ENCODE measurements at regions not wholly inside any gene's neighbourhood (a gene's known extent, or its start where the extent isn't known, plus 50 kb on each side); places are given as distances from the start of the nearest gene placed in this dataset.
"Not testable (repeated sequence)": the region's sequence is repeated elsewhere in the genome, so short reads cannot be mapped to it uniquely, and the experiment has no call there.

DNA sequence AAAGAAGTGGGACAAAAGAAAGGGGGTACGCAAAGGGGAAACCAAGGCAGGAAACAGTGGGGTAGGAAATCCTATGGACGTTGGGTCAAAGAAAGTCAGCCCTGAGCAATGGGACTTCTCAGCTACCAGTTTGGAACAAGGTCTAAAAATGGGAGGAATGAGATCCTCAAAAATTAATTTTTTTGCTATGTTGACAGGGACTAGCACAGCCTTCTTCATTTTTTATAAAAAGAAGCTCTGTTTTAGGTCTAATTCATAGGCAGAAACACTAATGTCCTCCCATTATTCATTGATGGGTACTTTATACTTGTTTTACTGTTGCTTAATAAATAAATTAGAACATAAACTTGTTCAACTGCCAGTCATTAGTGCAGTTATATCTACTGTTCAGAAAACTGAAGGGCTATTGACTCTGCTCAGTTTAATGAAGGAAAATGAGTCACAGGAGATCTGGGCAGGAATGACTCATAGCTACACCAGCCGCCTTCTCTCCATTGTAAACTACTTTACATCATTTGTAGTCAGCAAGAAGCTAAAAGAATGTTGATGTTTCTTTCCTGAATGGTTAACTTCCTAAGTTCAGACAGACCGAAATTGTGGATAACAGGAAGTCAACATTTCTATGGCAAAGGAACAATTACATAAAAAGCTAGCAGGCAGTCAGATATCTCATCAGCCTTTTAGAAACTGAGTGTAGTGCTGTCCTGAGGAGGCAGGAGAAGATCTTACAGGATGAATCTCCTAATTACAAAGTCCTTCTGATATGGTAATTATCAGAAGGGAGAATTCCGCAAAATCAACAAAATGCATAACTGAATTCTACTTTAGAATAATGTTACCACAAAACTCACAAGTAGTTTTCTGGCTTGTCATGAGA is 356.4 kb upstream of the PKN2 start:
- DNase-seq = peak in 1 of 3 experiments; percentile 26

DNA sequence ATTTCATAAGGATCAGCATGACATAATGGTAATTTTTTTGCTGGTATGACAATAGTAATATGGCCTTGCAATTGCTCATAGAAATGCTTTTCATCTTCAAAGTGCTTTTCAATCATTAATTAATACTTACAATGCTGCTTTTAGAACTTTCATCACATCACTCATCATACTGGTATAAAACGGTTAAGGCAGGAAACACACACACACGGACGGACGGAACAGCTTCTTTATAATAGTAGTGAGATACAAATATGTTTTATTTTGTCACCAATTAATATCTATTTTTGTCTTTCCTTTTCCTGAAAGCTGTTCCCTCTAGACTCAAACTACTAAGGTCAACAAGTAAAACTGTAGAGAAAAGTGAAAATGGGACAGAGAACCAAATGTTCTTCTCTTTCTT is 353.9 kb upstream of the PKN2 start:
- no peak for DNase-seq

DNA sequence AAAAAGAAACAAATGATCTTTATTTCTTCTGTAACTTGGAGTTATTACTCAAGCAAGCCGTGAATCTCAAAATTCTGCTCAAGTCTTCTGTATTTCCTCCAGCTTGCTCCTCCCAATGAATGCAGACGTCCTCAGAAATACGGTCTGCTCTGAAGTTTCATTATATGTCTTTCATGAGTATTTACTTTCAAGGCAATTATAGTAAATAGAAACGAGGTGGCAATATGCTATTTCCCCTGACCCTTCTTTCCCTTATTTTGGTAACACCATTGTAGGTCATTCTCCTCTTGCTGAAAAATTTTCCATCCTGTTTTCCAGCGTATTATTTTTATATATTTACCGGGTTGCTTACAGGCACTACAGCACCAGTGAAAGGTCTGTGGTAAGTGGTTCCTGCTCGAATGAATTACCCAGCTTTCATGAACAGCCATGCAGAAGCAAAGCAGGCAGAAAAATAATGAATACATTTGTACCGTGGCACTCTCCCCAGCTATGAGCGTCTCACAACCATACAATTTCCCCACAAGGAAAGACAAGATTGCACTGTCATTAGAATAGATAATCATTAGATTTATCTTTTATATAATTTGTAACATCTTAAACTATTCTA is 350.9 kb upstream of the PKN2 start:
- DNase-seq = peak in 2 of 3 experiments; percentile 44 to 73

DNA sequence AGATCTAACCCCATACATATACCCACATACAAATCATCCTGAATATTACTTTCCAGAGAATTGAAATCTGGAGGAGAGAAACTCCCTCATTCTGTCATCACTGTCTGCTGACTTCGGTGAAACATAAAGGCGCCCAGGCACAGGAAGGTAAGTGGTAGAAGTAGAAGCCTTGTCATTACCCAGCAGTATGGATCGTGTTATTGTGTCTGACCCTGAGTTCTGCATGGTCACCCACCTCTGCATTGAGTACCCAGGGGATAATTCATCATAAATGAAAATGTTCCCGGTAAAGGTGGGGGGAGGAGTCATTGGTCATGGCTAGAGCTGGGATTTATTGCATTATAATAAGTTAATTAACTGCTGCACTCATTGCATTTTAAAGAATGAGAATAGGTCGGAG is 342.6 kb upstream of the PKN2 start:
- peak in 2 of 3 experiments; percentile 44 to 70 for DNase-seq

DNA sequence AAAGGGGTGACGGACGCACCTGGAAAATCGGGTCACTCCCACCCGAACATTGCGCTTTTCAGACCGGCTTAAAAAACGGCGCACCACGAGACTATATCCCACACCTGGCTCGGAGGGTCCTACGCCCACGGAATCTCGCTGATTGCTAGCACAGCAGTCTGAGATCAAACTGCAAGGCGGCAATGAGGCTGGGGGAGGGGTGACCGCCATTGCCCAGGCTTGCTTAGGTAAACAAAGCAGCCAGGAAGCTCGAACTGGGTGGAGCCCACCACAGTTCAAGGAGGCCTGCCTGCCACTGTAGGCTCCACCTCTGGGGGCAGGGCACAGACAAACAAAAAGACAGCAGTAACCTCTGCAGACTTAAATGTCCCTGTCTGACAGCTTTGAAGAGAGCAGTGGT is 342.0 kb upstream of the PKN2 start:
- not testable (repeated sequence) for DNase-seq

DNA sequence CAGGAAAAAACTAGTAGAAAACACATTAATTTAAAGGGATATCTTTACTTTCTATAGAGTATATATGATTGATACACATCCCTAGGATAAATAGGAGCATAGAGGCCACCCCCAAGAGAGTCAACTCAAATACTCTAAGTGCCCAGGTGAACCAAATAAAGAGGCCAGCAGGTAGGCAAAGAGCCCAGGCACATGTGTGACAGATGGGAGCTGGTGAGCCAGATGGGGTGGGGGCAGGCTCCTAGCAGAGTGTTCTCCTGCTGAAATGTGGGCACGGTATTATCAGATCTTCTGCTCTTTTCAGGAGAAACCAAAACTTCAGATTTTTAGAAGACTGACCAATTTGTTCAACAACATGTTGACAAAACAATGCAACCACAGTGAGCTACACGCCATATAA is 333.4 kb upstream of the PKN2 start:
- DNase-seq = no peak

DNA sequence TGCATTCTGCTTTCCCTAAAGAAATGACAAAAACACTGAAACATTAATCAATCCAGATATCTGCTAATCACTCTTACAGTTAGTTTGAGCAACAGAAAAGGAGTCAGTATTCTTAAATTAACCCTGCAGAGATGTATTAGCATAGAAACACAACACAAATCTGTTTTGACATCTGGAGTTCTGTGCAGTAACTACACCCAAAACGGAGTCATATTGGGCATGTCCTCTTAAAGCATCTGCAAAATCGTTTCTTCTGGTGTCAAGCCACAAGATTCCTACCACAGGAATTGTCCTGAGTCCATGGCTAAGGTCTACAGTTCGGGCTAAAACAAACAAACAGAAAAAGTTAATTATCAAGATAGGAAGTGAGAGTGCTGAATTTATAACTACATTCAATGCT is 332.1 kb upstream of the PKN2 start:
- DNase-seq = no peak

DNA sequence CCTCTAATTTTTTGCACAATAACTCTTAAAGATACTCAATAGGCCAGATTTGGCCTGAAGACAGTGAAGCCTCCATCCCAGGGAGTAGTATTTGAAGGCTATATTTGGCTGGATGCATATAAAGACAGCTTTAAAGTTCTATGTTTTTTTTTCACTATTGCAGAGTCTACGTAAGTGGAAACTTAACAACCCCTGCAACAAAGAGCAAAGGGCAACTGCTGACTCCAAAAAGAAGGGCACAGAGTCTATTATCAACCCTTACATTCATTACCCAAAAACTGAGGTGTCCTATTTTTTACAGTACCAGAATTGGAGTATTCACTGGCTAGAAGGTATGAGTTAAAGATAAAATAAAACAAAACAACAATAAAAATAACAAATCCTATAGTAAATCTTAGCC is 329.8 kb upstream of the PKN2 start:
- DNase-seq = no peak

DNA sequence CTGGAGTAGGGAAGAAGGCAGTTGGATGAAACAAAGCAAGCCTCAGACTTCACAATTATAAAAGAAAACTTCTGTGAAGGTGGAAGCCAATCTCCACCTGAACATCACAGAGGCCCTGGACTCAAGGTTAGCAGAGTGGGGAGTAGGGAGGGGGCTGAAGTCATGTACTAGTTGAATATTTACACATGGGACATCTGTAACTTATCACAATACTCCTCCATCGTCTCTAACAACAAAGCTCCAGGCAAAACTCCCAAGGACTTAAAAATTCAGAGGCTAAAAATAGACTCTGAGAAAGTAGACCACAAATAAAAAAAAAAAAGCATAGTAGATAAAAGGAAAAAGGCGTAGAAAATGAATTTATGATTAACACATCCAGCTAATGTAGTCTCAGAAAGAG is 326.3 kb upstream of the PKN2 start:
- no peak for DNase-seq

DNA sequence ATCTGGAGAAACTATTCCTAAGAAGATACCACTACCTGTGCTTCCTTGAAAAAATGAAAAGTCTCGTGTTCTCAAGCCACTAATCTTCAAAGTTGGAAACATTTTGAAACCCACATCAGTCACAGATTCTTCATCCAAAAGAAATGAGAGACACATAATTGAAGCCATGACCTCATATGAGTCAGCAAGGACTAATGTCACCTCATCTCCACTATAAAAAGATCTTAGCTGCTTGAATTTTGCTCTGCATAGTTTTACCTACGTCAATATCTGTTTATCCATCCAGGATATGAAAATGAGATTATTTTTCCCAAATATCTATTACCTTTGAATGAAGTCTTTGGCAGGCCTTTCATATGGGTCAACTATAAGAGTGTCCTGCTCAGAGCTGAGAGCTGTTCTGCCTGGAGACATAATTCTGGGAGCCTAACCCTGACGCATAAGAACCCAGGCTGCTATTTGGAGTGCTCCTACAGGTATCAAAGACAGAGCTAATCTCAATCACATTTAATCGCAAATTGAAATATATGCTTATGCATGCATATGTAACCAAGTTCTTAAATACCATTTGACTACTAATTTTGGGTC is 312.5 kb upstream of the PKN2 start:
- no peak for DNase-seq

DNA sequence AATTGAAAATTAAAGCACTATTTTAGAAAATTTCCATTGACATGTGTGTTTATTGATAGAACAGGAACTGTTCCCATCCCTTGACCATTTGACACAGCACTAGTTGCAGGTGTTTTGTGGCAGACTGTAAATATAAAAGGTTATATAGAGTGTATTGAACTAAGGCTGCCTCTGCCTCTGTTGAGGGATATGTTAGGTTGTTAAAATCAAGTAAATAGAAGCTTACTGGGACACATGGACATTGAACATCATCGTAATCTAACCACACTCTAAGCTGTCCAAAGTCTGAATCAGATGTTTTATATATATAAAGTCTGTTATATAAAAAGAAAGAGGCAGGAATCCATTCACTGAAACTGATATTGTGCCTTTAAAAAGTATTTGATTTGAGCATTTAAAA is 308.1 kb upstream of the PKN2 start:
- DNase-seq = no peak

DNA sequence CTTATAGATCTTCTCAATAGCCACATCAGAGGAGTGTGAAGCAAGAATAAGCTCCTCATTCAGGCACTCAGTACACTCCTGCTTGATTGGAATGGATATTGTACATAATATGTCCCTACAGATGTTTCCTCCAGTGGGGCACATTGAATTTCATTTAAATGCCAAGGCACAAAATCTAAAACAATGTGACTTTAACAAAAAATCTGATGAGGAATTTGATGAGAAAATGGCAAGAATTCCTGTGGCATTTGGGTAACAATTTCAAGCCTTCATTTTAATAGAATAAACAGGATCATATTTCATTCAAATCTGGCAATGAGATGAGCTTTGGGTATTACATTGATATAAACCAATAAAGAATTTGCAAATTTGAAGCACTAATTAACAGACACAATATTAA is 307.7 kb upstream of the PKN2 start:
- no peak for DNase-seq

DNA sequence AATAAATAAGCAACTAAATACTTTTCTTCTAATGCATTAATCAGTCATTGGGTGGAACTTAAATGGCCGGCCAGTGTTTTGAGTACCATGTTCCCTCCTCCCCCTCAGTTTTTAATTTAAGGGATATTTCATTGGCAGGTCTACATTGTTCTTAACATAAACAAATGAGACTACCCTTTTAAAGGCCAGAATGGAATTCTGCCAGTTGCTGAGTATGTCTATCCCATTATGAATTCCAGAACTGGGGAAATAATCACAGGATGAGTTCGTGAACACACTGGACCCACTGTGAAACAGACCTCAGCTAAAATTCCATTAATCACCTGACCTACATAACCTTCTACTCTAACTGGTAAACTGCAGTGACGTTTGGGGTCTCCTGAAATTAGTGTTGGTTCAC is 305.5 kb upstream of the PKN2 start:
- DNase-seq = no peak

DNA sequence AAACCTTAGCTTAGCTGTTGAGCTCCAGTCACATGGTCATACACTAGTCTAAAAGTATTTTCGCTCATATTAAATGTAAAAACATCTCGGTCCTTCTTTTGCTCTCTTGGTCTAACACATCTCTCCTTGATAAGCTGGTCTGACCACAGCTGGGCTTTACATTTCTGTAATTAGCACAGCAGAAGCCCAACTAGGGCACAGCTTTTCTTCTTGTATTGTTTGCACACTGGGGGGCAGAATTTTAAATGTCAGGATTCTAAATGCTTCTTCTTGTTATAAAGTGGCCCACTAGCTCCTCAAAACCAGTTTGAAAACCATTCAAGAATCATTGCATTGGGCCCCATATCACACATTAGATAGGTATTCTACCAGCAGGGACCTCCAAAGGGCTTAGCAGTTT is 289.1 kb upstream of the PKN2 start:
- peak in 2 of 3 experiments; percentile 6 to 29 for DNase-seq

DNA sequence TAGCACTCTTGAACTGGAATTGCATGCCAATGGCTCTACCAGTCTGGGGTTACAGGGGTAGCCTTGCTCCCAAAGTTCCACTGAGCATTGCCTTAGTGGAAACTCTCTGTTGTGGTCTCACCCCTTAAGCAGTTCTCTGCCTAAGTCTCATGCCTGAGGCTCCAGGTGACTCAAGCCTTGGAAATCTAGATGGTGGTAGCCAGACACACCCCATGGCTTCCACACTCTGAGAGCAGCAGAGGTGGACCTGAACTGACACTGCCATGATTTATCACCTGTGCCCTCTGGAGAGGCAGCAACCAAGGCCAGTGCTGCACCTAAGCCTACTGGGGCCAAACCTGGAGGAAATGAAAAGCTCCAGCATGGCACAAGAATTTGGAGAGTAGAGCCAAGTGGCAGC is 285.7 kb upstream of the PKN2 start:
- no peak for DNase-seq

DNA sequence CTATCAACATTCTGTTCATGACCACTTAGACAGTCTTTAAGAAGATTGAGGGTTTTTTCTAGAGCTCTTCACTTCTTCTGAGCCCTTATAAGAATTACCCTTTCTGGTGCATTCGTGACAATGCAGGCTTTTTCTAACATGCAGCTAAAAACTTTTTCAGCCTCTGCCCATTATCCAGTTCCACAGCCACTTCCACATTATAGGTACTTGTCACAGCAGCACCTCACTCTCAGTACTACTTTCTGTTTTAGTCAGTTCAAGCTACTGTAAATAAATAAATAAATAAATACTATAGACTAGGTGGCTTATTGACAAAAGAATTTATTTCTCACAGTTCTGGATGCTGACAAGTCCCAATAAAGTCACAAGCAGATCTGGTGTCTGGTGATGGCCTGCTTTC is 284.4 kb upstream of the PKN2 start:
- DNase-seq = no peak

DNA sequence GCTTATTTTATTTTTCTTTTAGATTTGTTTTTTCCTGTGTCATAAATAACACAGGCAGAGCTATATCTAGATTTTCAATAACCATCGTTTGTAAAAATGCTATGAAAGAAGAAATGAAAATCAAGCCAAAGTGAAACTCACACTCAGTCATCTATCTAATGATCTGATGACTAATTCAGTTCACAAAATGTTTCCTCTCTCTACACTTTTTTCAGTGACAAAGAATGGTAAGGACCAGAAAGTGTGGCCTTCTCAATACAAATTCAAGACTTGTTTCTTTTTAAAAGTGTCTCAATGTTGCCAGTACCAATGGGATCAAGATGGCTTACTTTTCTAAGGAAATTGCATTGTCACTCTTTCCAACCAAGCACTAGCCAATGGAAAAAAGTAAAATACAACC is 282.8 kb upstream of the PKN2 start:
- DNase-seq = no peak

DNA sequence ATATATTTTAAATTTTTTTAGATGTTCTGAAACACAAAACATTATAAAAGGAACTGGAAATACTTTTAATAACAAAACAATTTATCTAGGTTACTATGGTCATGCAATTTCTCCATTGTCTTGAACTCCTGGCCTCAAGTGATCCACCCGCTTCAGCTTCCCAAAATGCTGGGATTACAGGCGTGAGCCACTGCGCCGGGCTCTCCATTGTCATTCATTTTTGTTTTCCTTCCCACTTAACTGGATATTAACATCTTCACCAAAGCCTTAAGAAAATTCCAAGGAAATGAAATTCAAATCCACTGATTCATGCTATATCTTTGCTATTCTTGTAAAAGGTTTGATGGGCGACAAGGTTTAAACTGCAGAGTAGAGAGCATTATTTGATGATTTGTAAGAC is 279.5 kb upstream of the PKN2 start:
- no peak for DNase-seq

DNA sequence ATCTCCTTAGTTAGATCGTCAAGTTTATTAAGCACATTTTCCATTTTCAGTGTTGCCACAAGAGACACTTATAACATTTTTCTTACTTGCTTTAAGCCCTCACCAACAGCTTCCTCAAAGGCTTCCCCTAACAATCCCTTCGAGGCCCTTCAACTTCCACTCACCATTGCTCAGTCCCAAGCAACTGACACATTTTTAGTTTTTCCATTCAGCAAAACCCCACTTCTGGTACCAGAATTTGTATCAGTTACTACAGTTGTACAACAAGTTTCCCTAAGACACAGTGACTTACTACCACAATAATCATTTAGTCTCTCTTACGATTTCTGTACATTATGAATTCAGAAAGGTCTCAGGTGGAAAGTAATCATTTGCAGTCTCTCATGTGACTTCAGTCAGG is 276.8 kb upstream of the PKN2 start:
- DNase-seq = no peak

DNA sequence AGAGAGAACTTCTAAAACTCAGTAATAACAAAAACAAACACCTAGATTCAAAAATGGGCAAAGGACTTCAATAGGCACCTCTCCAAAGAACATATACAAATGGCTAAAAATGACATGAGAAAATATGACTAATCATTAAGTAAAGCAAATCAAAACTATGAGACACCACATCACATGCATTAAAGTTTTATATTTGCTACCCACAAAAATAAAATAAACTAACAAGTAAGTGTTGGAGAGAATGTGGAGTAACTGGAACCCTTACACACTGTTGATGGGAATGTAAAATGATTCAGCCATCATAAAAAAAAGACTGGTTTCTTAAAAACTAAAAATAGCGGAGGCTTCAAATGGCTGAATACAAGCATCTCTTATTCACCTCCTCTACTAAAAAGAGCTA is 262.1 kb upstream of the PKN2 start:
- DNase-seq = no peak

DNA sequence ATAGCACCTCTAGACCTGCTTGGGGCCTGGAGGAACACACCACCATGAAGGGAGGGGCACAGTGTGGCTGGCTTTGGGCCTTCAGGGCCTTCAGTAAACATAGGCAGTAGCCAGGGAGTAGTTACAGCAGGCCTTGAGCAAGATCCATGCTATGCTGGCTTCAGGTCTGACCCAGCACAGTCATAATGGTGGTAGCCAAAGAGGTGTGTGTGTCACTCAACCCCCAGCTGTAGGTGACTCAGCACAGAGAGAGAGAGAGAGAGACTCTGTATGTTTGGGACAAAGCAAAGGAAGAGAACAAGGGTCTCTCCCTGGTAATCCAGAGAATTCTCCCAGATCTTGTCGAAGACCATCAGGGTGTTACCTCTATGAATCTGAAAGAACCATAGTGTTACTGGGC is 250.5 kb upstream of the PKN2 start:
- DNase-seq = no peak

DNA sequence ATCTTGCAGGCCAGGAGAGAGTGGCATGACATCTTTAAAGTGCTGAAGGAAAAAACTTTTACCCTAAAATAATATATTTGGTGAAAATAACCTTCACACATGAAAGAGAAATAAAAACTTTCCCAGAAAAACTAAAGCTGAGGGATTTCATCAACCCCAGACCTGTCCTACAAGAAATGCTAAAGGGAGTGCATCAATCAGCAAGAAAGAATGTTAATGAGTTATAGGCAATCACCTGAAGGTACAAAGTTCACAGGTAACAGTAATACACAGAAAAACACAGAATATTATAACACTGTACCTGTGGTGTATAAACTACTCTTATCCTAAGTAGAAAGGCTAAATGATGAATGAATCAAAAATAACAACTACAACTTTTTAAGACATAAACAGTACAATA is 249.2 kb upstream of the PKN2 start:
- no peak for DNase-seq

DNA sequence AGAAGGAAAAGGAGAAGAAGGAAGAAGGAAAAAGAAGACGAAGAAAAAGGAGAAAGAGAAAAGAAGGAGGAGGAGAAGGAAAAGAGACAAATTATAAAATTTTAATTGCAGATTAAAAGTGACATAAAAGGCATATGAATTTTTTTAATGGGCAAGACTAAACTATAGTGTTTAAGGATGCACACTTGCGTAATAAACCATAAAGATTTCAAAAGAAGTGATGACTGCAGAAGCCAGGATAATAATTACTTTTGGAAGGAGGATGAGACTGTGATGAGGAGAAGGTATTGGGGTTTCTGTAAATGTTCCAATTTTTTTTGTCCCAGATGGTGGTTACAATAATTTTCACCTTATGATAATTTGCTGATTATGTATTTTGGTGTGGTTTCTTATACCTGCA is 243.1 kb upstream of the PKN2 start:
- DNase-seq = no peak

DNA sequence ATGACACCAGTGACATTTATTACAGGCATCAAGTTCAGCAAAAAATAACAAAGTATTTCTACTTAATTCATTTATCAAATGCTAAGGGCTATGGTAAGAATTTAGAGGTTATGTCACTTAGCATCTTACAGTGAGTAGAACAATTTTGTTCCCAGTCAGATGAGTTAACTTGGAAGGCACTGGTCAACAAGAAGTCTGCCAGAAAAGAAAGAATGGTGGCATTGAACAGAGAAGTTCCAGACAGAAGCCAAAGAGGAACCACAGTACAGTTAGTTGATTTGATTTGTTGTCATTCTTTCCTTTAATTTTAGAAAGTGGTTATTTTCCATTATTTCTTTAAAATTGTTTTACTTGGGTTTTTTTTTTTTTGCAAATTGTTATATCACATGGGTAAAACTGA is 232.2 kb upstream of the PKN2 start:
- no peak for DNase-seq
